HCT116 (cell line): ENCODE measurements at regions not wholly inside any gene's neighbourhood (a gene's known extent, or its start where the extent isn't known, plus 50 kb on each side); places are given as distances from the start of the nearest gene placed in this dataset.

Experiments
- ATAC-seq: fragments of 200-7000 bp; cut with Tn5 transposase; 2 replicates; pipeline ENCODE4 v1.9.1; 2020; ENCODE audit warnings: mild to moderate bottlenecking, moderate library complexity
- BruUV-seq: library from RNA; stranded (reverse); fragments of 400-500 nt; replicated peaks from 2 replicates; lab custom pipeline; 2021; lab: Mats Ljungman, UMichigan
- CTCF ChIA-PET: fragments of 300-600 bp; sonication (Branson Sonifier 250); formaldehyde crosslinking; loops from one replicate; lab custom pipeline; 2021; ENCODE audit warnings: antibody characterized with exemption; lab: Charles Lee
- POLR2A ChIA-PET: fragments of 300-600, 350-600 bp; sonication (Branson Sonifier 250); formaldehyde crosslinking; loops from one replicate; lab custom pipeline; 2021; ENCODE audit warnings: antibody characterized with exemption; lab: Charles Lee
- RAD21 ChIA-PET, 2 experiments: fragments of 300-600 bp; sonication (Branson Sonifier 250); formaldehyde crosslinking; loops; one replicate each; lab custom pipeline; 2023; ENCODE audit warnings: low total read pairs in 2 of 2; ENCODE audit not compliant: uncharacterized antibody in 2 of 2, unreplicated experiment in 2 of 2, low non-redundant PET in 1 of 2; lab: Charles Lee
- DNase-seq: peaks from one replicate; pipeline ENCODE4 v3.0.0-alpha.2; 2010; ENCODE audit warnings: low read depth, low spot score
- H2AFZ ChIP-seq: fragments of 200-600 bp; shearing (Covaris generic), sonication (generic); 2 replicates; pipeline ENCODE4 v1.6.1; 2017; ENCODE audit warnings: low read depth, mixed run types, mixed read lengths, antibody characterized with exemption, low read length; ENCODE audit not compliant: poor library complexity, severe bottlenecking
- H3K27ac ChIP-seq: 2 replicates; pipeline ENCODE4 v1.5.1; 2012; ENCODE audit warnings: low read depth, low read length
- H3K27me3 ChIP-seq: fragments of 200-600 bp; sonication (generic); 2 replicates; pipeline ENCODE4 v1.6.1; 2016; ENCODE audit warnings: mixed run types, low read length, mixed read lengths; ENCODE audit not compliant: insufficient read depth
- H3K36me3 ChIP-seq, 2 experiments: fragments of 200-500 bp in 1 of 2; fragments of 200-600 bp in 1 of 2; sonication (Bioruptor generic) in 1 of 2; sonication (generic) in 1 of 2; 2 replicates each; pipeline versions ENCODE4 v1.5.1 to v1.6.1; 2014 to 2016; ENCODE audit warnings: low read length in 2 of 2, inconsistent platforms in 1 of 2, mixed read lengths in 1 of 2, mixed run types in 1 of 2; ENCODE audit not compliant: insufficient read depth in 2 of 2, control insufficient read depth in 1 of 2
- H3K4me1 ChIP-seq, 2 experiments: fragments of 200-600 bp in 1 of 2; sonication (generic) in 1 of 2; 2 replicates each; pipeline versions ENCODE4 v1.5.1 to v1.6.1; 2012 to 2017; ENCODE audit warnings: low read length in 2 of 2, inconsistent platforms in 1 of 2, mild to moderate bottlenecking in 1 of 2, mixed read lengths in 1 of 2, mixed run types in 1 of 2, moderate library complexity in 1 of 2; ENCODE audit not compliant: insufficient read depth in 2 of 2, control insufficient read depth in 1 of 2
- H3K4me2 ChIP-seq: fragments of 200-600 bp; sonication (generic); 2 replicates; pipeline ENCODE4 v1.6.1; 2017; ENCODE audit warnings: mixed run types, low read length, mixed read lengths
- H3K4me3 ChIP-seq, 2 experiments: fragments of 200-600 bp in 1 of 2; sonication (generic) in 1 of 2; replicated peaks in 1 of 2; 2 replicates each; pipeline ENCODE4 v1.5.1; 2011 to 2016; ENCODE audit warnings: low read length in 2 of 2, control low read depth in 1 of 2, low read depth in 1 of 2, mild to moderate bottlenecking in 1 of 2, mixed read lengths in 1 of 2, mixed run types in 1 of 2
- H3K79me2 ChIP-seq: fragments of 200-600 bp; sonication (generic); 2 replicates; pipeline ENCODE4 v1.6.1; 2017; ENCODE audit warnings: mild to moderate bottlenecking, mixed run types, low read length, moderate library complexity, mixed read lengths; ENCODE audit not compliant: insufficient read depth
- H3K9ac ChIP-seq: fragments of 200-600 bp; sonication (generic); 2 replicates; pipeline ENCODE4 v1.6.1; 2016; ENCODE audit warnings: low read length, mixed read lengths
- H3K9me2 ChIP-seq: fragments of 200-600 bp; sonication (generic), shearing (Covaris generic); 2 replicates; pipeline ENCODE4 v1.6.1; 2017; ENCODE audit warnings: mixed run types, mild to moderate bottlenecking, moderate library complexity; ENCODE audit not compliant: insufficient read depth
- H3K9me3 ChIP-seq, 2 experiments: fragments of 200-500 bp in 1 of 2; fragments of 200-600 bp in 1 of 2; sonication (Bioruptor generic) in 1 of 2; sonication (generic) in 1 of 2; 2 replicates each; pipeline ENCODE4 v1.6.1; 2014 to 2017; ENCODE audit warnings: low read length in 2 of 2, mixed read lengths in 2 of 2, inconsistent platforms in 1 of 2, low read depth in 1 of 2, mild to moderate bottlenecking in 1 of 2, mixed run types in 1 of 2, moderate library complexity in 1 of 2; ENCODE audit not compliant: control insufficient read depth in 1 of 2, insufficient read depth in 1 of 2
- H4K20me1 ChIP-seq: fragments of 200-600 bp; sonication (generic), shearing (Covaris generic); 2 replicates; pipeline ENCODE4 v1.6.1; 2017; ENCODE audit warnings: mixed run types, mild to moderate bottlenecking, moderate library complexity; ENCODE audit not compliant: insufficient read depth
- CBX3 ChIP-seq: IDR thresholded peaks from 2 replicates; pipeline ENCODE4 v1.6.1; 2012; ENCODE audit warnings: low read depth
- CEBPB ChIP-seq: IDR thresholded peaks from 2 replicates; pipeline ENCODE4 v1.6.1; 2012; ENCODE audit warnings: low read depth
- ELF1 ChIP-seq: IDR thresholded peaks from 2 replicates; pipeline ENCODE4 v1.6.1; 2012; ENCODE audit warnings: low read depth, borderline replicate concordance
- EZH2 ChIP-seq: fragments of 200-600 bp; sonication (generic); IDR thresholded peaks from 2 replicates; pipeline ENCODE4 v1.6.1; 2017; ENCODE audit warnings: antibody characterized with exemption, mixed run types
- FOSL1 ChIP-seq: IDR thresholded peaks from 2 replicates; pipeline ENCODE4 v1.6.1; 2012; ENCODE audit warnings: low read depth
- JUND ChIP-seq: IDR thresholded peaks from 2 replicates; pipeline ENCODE4 v1.6.1; 2012
- POLR2A ChIP-seq: IDR thresholded peaks from 2 replicates; pipeline ENCODE4 v1.7.0; 2011; ENCODE audit warnings: borderline replicate concordance; ENCODE audit not compliant: insufficient read depth, insufficient read length; ENCODE audit errors: extremely low read depth
- RAD21 ChIP-seq: IDR thresholded peaks from 2 replicates; pipeline ENCODE4 v1.6.1; 2012; ENCODE audit warnings: low read depth, mild to moderate bottlenecking
- SP1 ChIP-seq: IDR thresholded peaks from 2 replicates; pipeline ENCODE4 v1.6.1; 2012; ENCODE audit warnings: low read depth
- SRF ChIP-seq: IDR thresholded peaks from 2 replicates; pipeline ENCODE4 v1.6.1; 2012; ENCODE audit warnings: low read depth
- TCF7L2 ChIP-seq: IDR thresholded peaks from 2 replicates; pipeline ENCODE4 v1.7.0; 2011; ENCODE audit warnings: borderline replicate concordance, inconsistent platforms; ENCODE audit not compliant: insufficient read depth, insufficient read length; ENCODE audit errors: extremely low read depth
- ZFX ChIP-seq: fragments of 450-650 bp; IDR thresholded peaks from 2 replicates; pipeline ENCODE4 v1.6.1; 2017
- intact Hi-C: fragments of 100-400 bp; cut with micrococcal nuclease; formaldehyde crosslinking; loops from 2 replicates; pipeline ENCODE4 v1.10.0; 2022
- TF ChIP-seq, protein P1 (sequence below): IDR thresholded peaks from 2 replicates; pipeline ENCODE4 v1.6.1; 2011; ENCODE audit warnings: mild to moderate bottlenecking, low read length, moderate library complexity; ENCODE audit not compliant: insufficient replicate concordance; ENCODE audit errors: extremely low read depth
- TF ChIP-seq, protein P2 (sequence below): IDR thresholded peaks from 2 replicates; pipeline ENCODE4 v1.6.1; 2012
- TF ChIP-seq, protein P3 (sequence below), 3 experiments: fragments of 200-600 bp in 1 of 3; sonication (generic) in 1 of 3; IDR thresholded peaks in 2 of 3; conservative IDR thresholded peaks in 1 of 3; 2 replicates each; pipeline ENCODE4 v1.5.1; 2012 to 2017; ENCODE audit warnings: low read depth in 2 of 3, low read length in 2 of 3, antibody characterized with exemption in 1 of 3, borderline replicate concordance in 1 of 3, control low read depth in 1 of 3, mild to moderate bottlenecking in 1 of 3, mixed read lengths in 1 of 3, mixed run types in 1 of 3, moderate library complexity in 1 of 3; ENCODE audit not compliant: insufficient read depth in 1 of 3
- TF ChIP-seq, protein P4 (sequence below): IDR thresholded peaks from 2 replicates; pipeline ENCODE4 v1.6.1; 2012; ENCODE audit warnings: low read depth
- TF ChIP-seq, protein P5 (sequence below): IDR thresholded peaks from 2 replicates; pipeline ENCODE4 v1.6.1; 2012

DNA sequence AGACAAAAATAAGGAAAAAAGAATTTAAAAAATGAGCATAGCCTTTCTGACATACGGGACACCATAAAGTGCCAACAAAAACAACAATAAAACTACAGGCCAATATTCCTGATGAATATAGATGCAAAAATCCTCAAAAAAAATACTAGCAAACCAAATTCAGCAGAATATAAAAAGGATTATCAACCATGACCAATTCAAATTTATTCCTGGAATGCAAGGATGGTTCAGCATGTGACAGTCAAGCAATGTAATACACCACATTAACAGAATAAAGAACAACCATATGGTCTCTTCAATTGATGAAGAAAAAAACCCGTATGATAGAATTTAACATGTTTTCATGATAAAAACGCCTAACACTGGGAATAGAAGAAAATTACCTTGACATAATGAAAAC lies 341.7 kb downstream of the PYDC2 start:
- no peak overlapping the region for H3K4me2 ChIP-seq
- intact Hi-C loops = no loop called here

More for the DNA sequence above, 341.7 kb downstream of the PYDC2 start:
- ChIA-PET RAD21 (no interaction called here), POLR2A (no interaction called here), CTCF (no interaction called here)
- H3K4me1 ChIP-seq = no peaks in the 10 kb centered on the region
- H4K20me1 ChIP-seq = no peaks in the 10 kb centered on the region
- H3K36me3 ChIP-seq = no peaks in the 10 kb centered on the region
- H3K4me3 ChIP-seq = no peak overlapping the region
- peaks cover 0 to 7% of the 10 kb centered on the region in 2 experiments; a peak in 1 of 4 replicates for H3K9me3 ChIP-seq
- TF ChIP-seq POLR2A = no peak
- no peak for TF ChIP-seq ZFX
- TF ChIP-seq, protein P1, sequence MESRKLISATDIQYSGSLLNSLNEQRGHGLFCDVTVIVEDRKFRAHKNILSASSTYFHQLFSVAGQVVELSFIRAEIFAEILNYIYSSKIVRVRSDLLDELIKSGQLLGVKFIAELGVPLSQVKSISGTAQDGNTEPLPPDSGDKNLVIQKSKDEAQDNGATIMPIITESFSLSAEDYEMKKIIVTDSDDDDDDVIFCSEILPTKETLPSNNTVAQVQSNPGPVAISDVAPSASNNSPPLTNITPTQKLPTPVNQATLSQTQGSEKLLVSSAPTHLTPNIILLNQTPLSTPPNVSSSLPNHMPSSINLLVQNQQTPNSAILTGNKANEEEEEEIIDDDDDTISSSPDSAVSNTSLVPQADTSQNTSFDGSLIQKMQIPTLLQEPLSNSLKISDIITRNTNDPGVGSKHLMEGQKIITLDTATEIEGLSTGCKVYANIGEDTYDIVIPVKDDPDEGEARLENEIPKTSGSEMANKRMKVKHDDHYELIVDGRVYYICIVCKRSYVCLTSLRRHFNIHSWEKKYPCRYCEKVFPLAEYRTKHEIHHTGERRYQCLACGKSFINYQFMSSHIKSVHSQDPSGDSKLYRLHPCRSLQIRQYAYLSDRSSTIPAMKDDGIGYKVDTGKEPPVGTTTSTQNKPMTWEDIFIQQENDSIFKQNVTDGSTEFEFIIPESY = no peak
- TF ChIP-seq EZH2 = no peak
- TF ChIP-seq CEBPB = no peak
- TF ChIP-seq FOSL1 = no peak
- TF ChIP-seq, protein P2, sequence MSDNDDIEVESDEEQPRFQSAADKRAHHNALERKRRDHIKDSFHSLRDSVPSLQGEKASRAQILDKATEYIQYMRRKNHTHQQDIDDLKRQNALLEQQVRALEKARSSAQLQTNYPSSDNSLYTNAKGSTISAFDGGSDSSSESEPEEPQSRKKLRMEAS = no peak
- TF ChIP-seq, protein P3, sequence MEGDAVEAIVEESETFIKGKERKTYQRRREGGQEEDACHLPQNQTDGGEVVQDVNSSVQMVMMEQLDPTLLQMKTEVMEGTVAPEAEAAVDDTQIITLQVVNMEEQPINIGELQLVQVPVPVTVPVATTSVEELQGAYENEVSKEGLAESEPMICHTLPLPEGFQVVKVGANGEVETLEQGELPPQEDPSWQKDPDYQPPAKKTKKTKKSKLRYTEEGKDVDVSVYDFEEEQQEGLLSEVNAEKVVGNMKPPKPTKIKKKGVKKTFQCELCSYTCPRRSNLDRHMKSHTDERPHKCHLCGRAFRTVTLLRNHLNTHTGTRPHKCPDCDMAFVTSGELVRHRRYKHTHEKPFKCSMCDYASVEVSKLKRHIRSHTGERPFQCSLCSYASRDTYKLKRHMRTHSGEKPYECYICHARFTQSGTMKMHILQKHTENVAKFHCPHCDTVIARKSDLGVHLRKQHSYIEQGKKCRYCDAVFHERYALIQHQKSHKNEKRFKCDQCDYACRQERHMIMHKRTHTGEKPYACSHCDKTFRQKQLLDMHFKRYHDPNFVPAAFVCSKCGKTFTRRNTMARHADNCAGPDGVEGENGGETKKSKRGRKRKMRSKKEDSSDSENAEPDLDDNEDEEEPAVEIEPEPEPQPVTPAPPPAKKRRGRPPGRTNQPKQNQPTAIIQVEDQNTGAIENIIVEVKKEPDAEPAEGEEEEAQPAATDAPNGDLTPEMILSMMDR (IDR thresholded peaks at IDR 0.05 in 2 of 3, conservative IDR thresholded peaks at IDR 0.05 in 1 of 3; ENCODE audit: borderline replicate concordance in 1 of 3, insufficient read depth in 1 of 3, low read depth in 2 of 3, low read length in 2 of 3) = no peak
- TF ChIP-seq, protein P4, sequence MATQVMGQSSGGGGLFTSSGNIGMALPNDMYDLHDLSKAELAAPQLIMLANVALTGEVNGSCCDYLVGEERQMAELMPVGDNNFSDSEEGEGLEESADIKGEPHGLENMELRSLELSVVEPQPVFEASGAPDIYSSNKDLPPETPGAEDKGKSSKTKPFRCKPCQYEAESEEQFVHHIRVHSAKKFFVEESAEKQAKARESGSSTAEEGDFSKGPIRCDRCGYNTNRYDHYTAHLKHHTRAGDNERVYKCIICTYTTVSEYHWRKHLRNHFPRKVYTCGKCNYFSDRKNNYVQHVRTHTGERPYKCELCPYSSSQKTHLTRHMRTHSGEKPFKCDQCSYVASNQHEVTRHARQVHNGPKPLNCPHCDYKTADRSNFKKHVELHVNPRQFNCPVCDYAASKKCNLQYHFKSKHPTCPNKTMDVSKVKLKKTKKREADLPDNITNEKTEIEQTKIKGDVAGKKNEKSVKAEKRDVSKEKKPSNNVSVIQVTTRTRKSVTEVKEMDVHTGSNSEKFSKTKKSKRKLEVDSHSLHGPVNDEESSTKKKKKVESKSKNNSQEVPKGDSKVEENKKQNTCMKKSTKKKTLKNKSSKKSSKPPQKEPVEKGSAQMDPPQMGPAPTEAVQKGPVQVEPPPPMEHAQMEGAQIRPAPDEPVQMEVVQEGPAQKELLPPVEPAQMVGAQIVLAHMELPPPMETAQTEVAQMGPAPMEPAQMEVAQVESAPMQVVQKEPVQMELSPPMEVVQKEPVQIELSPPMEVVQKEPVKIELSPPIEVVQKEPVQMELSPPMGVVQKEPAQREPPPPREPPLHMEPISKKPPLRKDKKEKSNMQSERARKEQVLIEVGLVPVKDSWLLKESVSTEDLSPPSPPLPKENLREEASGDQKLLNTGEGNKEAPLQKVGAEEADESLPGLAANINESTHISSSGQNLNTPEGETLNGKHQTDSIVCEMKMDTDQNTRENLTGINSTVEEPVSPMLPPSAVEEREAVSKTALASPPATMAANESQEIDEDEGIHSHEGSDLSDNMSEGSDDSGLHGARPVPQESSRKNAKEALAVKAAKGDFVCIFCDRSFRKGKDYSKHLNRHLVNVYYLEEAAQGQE = no peak
- TF ChIP-seq JUND = no peak
- TF ChIP-seq, protein P5, sequence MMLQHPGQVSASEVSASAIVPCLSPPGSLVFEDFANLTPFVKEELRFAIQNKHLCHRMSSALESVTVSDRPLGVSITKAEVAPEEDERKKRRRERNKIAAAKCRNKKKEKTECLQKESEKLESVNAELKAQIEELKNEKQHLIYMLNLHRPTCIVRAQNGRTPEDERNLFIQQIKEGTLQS = no peak
- no peak for TF ChIP-seq TCF7L2
- no peak for TF ChIP-seq CBX3
- no peak for TF ChIP-seq ELF1
- TF ChIP-seq SRF = no peak
- TF ChIP-seq RAD21 = no peak
- no peak for TF ChIP-seq SP1
- no peak overlapping the region for H3K9ac ChIP-seq
- no peaks in the 10 kb centered on the region for H3K9me2 ChIP-seq
- no peak overlapping the region for H3K27ac ChIP-seq
- ATAC-seq (no peak), DNase-seq (no peak)
- BruUV-seq = no TSS peak
- no peaks in the 10 kb centered on the region for H3K27me3 ChIP-seq
- H3K79me2 ChIP-seq = no peaks in the 10 kb centered on the region
- no peak overlapping the region for H2AFZ ChIP-seq
